ENCODE measurements at regions not wholly inside any gene's neighbourhood (a gene's known extent, or its start where the extent isn't known, plus 50 kb on each side); places are given as distances from the start of the nearest gene placed in this dataset.

DNA sequence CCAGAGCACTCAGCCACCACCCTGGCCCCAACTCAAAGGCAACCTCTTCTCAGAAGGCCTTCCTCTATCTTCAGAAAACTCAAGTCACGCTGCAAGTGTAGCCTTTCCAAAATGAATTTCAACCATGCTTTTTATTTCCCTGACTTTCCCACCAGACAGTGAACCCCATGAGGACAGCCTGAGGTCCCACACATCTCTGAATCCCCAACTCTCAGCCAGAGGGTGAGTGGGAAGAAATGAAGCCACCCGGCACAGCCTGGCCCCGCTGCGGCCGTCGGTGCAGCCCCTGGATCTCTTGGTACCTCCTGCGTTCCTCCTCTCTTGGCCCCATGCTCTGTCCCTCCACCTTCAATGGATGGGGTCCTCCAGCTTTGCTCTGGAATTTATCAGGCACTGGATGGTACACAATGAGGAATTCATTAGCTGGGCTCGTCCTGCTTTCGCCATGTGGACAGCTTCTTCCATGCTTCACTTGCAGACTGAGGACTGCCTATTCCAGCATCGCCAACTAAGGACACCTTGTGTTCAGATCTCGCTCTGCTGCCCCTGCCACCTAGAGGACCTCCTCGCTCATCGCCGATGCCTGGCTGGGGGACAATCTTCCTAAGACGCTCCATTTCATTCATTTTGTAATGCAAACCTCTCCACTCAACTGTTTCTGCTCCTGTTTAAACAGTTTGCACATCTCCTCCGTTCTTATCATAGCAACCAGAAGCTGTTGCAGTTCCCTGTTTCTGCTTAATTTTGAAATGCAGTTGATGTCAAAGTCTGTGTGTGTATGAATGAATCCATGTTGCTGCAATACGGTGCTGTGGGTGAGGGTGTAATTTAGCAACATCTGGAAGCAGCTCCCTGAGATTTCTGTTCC is 672.1 kb downstream of the TBC1D22A start:
- Histone ChIP-seq H3K9me3 (ENCODE audit: low read length) (no peaks in the 10 kb centered on the region), H4K20me1 (ENCODE audit: insufficient read depth, low read length) (no peaks in the 10 kb centered on the region), H3K27me3 (ENCODE audit: control insufficient read depth in 1 of 2, insufficient read depth in 2 of 2, low read length in 2 of 2) (peaks cover 0 to 18% of the 10 kb centered on the region in 2 experiments; a peak in 2 of 5 replicates), H3K4me2 (ENCODE audit: low read depth, low read length) (no peak overlapping the region), H3K9ac (ENCODE audit: insufficient read depth, low read depth, low read length) (no peak overlapping the region), H2AFZ (ENCODE audit: low read length) (no peak overlapping the region), H3K27ac (ENCODE audit: extremely low read length, insufficient read depth, low read length) (no peak overlapping the region), H3K79me2 (ENCODE audit: insufficient read depth, low read length) (no peaks in the 10 kb centered on the region), H3K36me3 (replicated peaks in 1 of 2; ENCODE audit: control insufficient read depth in 1 of 2, insufficient read depth in 2 of 2, low read length in 2 of 2) (no peaks in the 10 kb centered on the region), H3K4me1 (ENCODE audit: insufficient read depth, low read length) (no peaks in the 10 kb centered on the region), H3K4me3 (replicated peaks in 1 of 3; ENCODE audit: insufficient read depth in 1 of 3, low read depth in 2 of 3, low read length in 3 of 3) (no peak overlapping the region)
- TF ChIP-seq NFIB (CRISPR knock-in tag; IDR thresholded peaks at IDR 0.05; ENCODE audit: borderline replicate concordance) (no peak), ZNF761 (CRISPR knock-in tag; conservative IDR thresholded peaks at IDR 0.05) (no peak), GPN1 (CRISPR knock-in tag; IDR thresholded peaks at IDR 0.05; ENCODE audit: borderline replicate concordance) (no peak)
- TF ChIP-seq, protein P1, sequence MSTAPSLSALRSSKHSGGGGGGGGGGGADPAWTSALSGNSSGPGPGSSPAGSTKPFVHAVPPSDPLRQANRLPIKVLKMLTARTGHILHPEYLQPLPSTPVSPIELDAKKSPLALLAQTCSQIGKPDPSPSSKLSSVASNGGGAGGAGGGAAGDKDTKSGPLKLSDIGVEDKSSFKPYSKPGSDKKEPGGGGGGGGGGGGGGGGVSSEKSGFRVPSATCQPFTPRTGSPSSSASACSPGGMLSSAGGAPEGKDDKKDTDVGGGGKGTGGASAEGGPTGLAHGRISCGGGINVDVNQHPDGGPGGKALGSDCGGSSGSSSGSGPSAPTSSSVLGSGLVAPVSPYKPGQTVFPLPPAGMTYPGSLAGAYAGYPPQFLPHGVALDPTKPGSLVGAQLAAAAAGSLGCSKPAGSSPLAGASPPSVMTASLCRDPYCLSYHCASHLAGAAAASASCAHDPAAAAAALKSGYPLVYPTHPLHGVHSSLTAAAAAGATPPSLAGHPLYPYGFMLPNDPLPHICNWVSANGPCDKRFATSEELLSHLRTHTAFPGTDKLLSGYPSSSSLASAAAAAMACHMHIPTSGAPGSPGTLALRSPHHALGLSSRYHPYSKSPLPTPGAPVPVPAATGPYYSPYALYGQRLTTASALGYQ (CRISPR knock-in tag; IDR thresholded peaks at IDR 0.05): no peak
- intact Hi-C loops (cut with micrococcal nuclease; ENCODE audit: unreplicated experiment): no loop called here
- ChIA-PET CTCF (ENCODE audit: low intra/inter-chr PET ratio, low total read pairs) (no interaction called here), POLR2A (no interaction called here)
- DNase-seq (ENCODE audit: low spot score): no peak
- 52% methylated on average over 16 of the region's 17 CpGs for WGBS (ENCODE audit: low lambda C conversion rate)
- no TSS peak for BruUV-seq (replicated peaks)
- ATAC-seq: peak; percentile 28; the same call in 1 of the 3 replicates
- in situ Hi-C loops (cut with HindIII; ENCODE audit: extremely low pct_ligation_motif_present, low pct_unique_long_range_greater_than_20kb): no loop called here
- no peak for FAIRE-seq

DNA sequence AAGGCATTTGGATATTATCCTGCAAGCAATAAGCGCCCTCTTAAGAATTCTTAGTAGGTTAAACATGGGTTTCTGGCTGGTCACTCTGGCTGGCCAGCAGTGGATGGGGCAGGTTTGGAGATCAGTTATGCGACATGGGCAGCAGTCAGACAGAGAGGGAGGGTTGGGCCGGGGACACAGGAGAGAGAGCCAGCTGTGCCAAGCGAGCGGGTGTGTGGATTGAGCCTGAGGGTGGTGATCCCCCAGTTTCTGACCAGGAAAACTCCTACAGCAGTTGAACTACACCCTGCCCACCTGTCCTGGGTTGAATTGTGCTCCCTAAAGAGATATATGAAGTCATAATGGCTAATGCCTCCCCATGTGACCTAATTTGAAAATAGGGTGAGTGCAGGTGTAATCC is 671.2 kb downstream of the TBC1D22A start:
- ChIA-PET CTCF (ENCODE audit: low intra/inter-chr PET ratio, low total read pairs) (no interaction called here), POLR2A (no interaction called here)
- no peaks in the 10 kb centered on the region for H3K4me1 ChIP-seq (ENCODE audit: insufficient read depth, low read length)
- no peak overlapping the region for H3K4me3 ChIP-seq (replicated peaks in 1 of 3; ENCODE audit: insufficient read depth in 1 of 3, low read depth in 2 of 3, low read length in 3 of 3)
- in situ Hi-C loops (cut with HindIII; ENCODE audit: extremely low pct_ligation_motif_present, low pct_unique_long_range_greater_than_20kb) (no loop called here), intact Hi-C loops (cut with micrococcal nuclease; ENCODE audit: unreplicated experiment) (no loop called here)
- no peak overlapping the region for H3K4me2 ChIP-seq (ENCODE audit: low read depth, low read length)
- DNase-seq (ENCODE audit: low spot score) (no peak), ATAC-seq (no peak), FAIRE-seq (no peak)
- H3K27ac ChIP-seq (ENCODE audit: extremely low read length, insufficient read depth, low read length): no peak overlapping the region
- no peaks in the 10 kb centered on the region for H3K36me3 ChIP-seq (replicated peaks in 1 of 2; ENCODE audit: control insufficient read depth in 1 of 2, insufficient read depth in 2 of 2, low read length in 2 of 2)
- WGBS (ENCODE audit: low lambda C conversion rate): 40% methylated on average over 5 of the region's 5 CpGs
- H3K27me3 ChIP-seq (ENCODE audit: control insufficient read depth in 1 of 2, insufficient read depth in 2 of 2, low read length in 2 of 2): peaks cover 0 to 18% of the 10 kb centered on the region in 2 experiments; a peak in 2 of 5 replicates
- H2AFZ ChIP-seq (ENCODE audit: low read length): no peak overlapping the region
- H3K9ac ChIP-seq (ENCODE audit: insufficient read depth, low read depth, low read length): no peak overlapping the region
- no peaks in the 10 kb centered on the region for H3K9me3 ChIP-seq (ENCODE audit: low read length)
- no peaks in the 10 kb centered on the region for H3K79me2 ChIP-seq (ENCODE audit: insufficient read depth, low read length)
- H4K20me1 ChIP-seq (ENCODE audit: insufficient read depth, low read length): no peaks in the 10 kb centered on the region
- BruUV-seq (replicated peaks): no TSS peak
- TF ChIP-seq ZMYM2 (CRISPR knock-in tag; IDR thresholded peaks at IDR 0.05) (no peak), ZNF674 (CRISPR knock-in tag; IDR thresholded peaks at IDR 0.05; ENCODE audit: low read depth) (no peak), ZNF616 (CRISPR knock-in tag; IDR thresholded peaks at IDR 0.05; ENCODE audit: low read depth) (no peak), ZKSCAN8 (CRISPR knock-in tag; IDR thresholded peaks at IDR 0.05; ENCODE audit: borderline replicate concordance) (no peak), RBFOX2 (IDR thresholded peaks at IDR 0.05; ENCODE audit: low read depth, low read length) (no peak), TCF7 (IDR thresholded peaks at IDR 0.05; ENCODE audit: low read depth) (no peak), SIX1 (CRISPR knock-in tag; IDR thresholded peaks at IDR 0.05; ENCODE audit: borderline replicate concordance) (no peak), SAP130 (CRISPR knock-in tag; IDR thresholded peaks at IDR 0.05; ENCODE audit: low read depth) (no peak)
- TF ChIP-seq, protein P2, sequence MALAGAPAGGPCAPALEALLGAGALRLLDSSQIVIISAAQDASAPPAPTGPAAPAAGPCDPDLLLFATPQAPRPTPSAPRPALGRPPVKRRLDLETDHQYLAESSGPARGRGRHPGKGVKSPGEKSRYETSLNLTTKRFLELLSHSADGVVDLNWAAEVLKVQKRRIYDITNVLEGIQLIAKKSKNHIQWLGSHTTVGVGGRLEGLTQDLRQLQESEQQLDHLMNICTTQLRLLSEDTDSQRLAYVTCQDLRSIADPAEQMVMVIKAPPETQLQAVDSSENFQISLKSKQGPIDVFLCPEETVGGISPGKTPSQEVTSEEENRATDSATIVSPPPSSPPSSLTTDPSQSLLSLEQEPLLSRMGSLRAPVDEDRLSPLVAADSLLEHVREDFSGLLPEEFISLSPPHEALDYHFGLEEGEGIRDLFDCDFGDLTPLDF (CRISPR knock-in tag; IDR thresholded peaks at IDR 0.05): no peak
- TF ChIP-seq, protein P3, sequence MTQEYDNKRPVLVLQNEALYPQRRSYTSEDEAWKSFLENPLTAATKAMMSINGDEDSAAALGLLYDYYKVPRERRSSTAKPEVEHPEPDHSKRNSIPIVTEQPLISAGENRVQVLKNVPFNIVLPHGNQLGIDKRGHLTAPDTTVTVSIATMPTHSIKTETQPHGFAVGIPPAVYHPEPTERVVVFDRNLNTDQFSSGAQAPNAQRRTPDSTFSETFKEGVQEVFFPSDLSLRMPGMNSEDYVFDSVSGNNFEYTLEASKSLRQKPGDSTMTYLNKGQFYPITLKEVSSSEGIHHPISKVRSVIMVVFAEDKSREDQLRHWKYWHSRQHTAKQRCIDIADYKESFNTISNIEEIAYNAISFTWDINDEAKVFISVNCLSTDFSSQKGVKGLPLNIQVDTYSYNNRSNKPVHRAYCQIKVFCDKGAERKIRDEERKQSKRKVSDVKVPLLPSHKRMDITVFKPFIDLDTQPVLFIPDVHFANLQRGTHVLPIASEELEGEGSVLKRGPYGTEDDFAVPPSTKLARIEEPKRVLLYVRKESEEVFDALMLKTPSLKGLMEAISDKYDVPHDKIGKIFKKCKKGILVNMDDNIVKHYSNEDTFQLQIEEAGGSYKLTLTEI (CRISPR knock-in tag; conservative IDR thresholded peaks at IDR 0.05): no peak

Data from HepG2 (cell line).